SIG-M5 treated with dmso at 0.1 percent for 504 hours (cell line): ENCODE measurements at regions not wholly inside any gene's neighbourhood (a gene's known extent, or its start where the extent isn't known, plus 50 kb on each side); places are given as distances from the start of the nearest gene placed in this dataset.
A peak's percentile ranks its signal among the peaks of the same experiment; 100 is the strongest.
"Not testable (repeated sequence)": the region's sequence is repeated elsewhere in the genome, so short reads cannot be mapped to it uniquely, and the experiment has no call there.

Experiments used
- DNase-seq: peaks from one replicate; lab custom pipeline; 2025; ENCODE audit not compliant: unreplicated experiment; lab: John Stamatoyannopoulos, UW

- no peak for DNase-seq
Measured at GRCh38 chr12:25615119-25615518, 62.0 kb upstream of the LMNTD1 start.

- no peak for DNase-seq
Measured at GRCh38 chr12:25616286-25616685, 63.2 kb upstream of the LMNTD1 start.

- DNase-seq = no peak
Measured at GRCh38 chr12:25617991-25618390, 64.9 kb upstream of the LMNTD1 start.

- no peak for DNase-seq
Measured at GRCh38 chr12:25623816-25624215, 70.7 kb upstream of the LMNTD1 start.

- no peak for DNase-seq
Measured at GRCh38 chr12:25625146-25625545, 72.1 kb upstream of the LMNTD1 start.

GRCh38 chr12:25629341-25629740 lies 76.3 kb upstream of the LMNTD1 start:
- DNase-seq = no peak

- DNase-seq = not testable (repeated sequence)
Measured at GRCh38 chr12:25630735-25631515, 77.8 kb upstream of the LMNTD1 start.

- DNase-seq = not testable (repeated sequence)
Measured at GRCh38 chr12:25633149-25633548, 80.1 kb upstream of the LMNTD1 start.

- DNase-seq = no peak
Measured at GRCh38 chr12:25637752-25638151, 84.7 kb upstream of the LMNTD1 start.

- DNase-seq = no peak
Measured at GRCh38 chr12:25639406-25639805, 86.3 kb upstream of the LMNTD1 start.

GRCh38 chr12:25644979-25645378 lies 91.9 kb upstream of the LMNTD1 start:
- DNase-seq = no peak

- DNase-seq = no peak
Measured at GRCh38 chr12:25645427-25645826, 92.3 kb upstream of the LMNTD1 start.

GRCh38 chr12:25651931-25652330 lies 98.8 kb upstream of the LMNTD1 start:
- no peak for DNase-seq

- DNase-seq = no peak
Measured at GRCh38 chr12:25652371-25652770, 99.3 kb upstream of the LMNTD1 start.

GRCh38 chr12:25653487-25654175 lies 100.5 kb upstream of the LMNTD1 start:
- no peak for DNase-seq

- DNase-seq = peak; percentile 4
Measured at GRCh38 chr12:25655702-25656101, 102.6 kb upstream of the LMNTD1 start.

- DNase-seq = no peak
Measured at GRCh38 chr12:25659621-25660020, 106.5 kb upstream of the LMNTD1 start.

GRCh38 chr12:25670076-25671055 lies 117.3 kb upstream of the LMNTD1 start:
- no peak for DNase-seq

GRCh38 chr12:25675808-25676207 lies 122.7 kb upstream of the LMNTD1 start:
- no peak for DNase-seq

GRCh38 chr12:25677232-25677937 lies 124.3 kb upstream of the LMNTD1 start:
- no peak for DNase-seq

- DNase-seq = no peak
Measured at GRCh38 chr12:25681580-25681979, 128.5 kb upstream of the LMNTD1 start.
